22Rv1 (cell line): ENCODE measurements at regions not wholly inside any gene's neighbourhood (a gene's known extent, or its start where the extent isn't known, plus 50 kb on each side); places are given as distances from the start of the nearest gene placed in this dataset.
"Not testable (repeated sequence)": the region's sequence is repeated elsewhere in the genome, so short reads cannot be mapped to it uniquely, and the experiment has no call there.

Experiments used
- H3K27ac ChIP-seq: fragments of 450-650 bp; 2 replicates; pipeline ENCODE4 v1.5.1; 2017
- ZFX ChIP-seq: fragments of 450-650 bp; IDR thresholded peaks from 2 replicates; pipeline ENCODE4 v1.6.1; 2017; ENCODE audit warnings: antibody characterized with exemption, borderline replicate concordance
- TF ChIP-seq, protein P1 (sequence below): fragments of 450-650 bp; IDR thresholded peaks from 2 replicates; pipeline ENCODE4 v1.5.1; 2017; ENCODE audit warnings: mild to moderate bottlenecking

DNA sequence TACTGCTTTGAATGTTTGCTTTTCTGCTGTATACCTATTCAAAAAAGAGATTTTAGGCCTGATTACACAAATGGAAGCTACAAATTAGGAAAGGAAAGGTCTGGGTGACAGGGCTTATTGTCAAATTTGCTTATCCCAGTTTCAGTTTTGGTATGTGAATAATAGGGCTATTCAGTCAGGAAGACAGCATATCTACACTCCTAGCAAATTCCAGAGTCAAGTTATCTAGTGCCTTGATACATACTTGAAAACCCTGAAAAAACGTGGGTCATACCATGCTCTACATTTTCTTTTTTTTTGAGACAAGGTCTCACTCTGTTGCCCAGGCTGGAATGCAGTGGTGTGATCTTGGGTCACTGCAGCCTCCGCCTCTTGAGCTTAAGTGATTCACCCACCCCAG is 59.2 kb upstream of the CCDC180 start:
- not testable (repeated sequence) for H3K27ac ChIP-seq

DNA sequence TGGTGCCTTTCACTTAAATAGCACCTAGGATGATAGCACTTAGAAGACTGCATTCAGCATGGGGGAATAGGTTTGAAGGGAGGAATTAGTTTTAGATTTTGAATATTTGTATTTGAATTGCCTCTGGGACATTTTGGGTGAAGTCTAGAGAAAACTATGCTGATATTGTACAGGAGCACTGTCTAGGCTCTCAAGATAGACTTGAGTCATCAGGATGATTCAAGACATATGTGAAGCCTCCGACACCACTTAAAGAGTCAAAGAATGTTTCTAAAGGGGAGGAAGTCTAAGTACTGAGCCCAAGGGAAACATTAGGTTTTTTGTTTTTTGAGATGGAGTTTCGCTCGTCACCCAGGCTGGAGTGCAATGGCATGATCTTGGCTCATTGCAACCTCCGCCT is 63.9 kb upstream of the CCDC180 start:
- TF ChIP-seq, protein P1, sequence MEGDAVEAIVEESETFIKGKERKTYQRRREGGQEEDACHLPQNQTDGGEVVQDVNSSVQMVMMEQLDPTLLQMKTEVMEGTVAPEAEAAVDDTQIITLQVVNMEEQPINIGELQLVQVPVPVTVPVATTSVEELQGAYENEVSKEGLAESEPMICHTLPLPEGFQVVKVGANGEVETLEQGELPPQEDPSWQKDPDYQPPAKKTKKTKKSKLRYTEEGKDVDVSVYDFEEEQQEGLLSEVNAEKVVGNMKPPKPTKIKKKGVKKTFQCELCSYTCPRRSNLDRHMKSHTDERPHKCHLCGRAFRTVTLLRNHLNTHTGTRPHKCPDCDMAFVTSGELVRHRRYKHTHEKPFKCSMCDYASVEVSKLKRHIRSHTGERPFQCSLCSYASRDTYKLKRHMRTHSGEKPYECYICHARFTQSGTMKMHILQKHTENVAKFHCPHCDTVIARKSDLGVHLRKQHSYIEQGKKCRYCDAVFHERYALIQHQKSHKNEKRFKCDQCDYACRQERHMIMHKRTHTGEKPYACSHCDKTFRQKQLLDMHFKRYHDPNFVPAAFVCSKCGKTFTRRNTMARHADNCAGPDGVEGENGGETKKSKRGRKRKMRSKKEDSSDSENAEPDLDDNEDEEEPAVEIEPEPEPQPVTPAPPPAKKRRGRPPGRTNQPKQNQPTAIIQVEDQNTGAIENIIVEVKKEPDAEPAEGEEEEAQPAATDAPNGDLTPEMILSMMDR: no peak
- TF ChIP-seq ZFX: no peak
- H3K27ac ChIP-seq: no peak overlapping the region

DNA sequence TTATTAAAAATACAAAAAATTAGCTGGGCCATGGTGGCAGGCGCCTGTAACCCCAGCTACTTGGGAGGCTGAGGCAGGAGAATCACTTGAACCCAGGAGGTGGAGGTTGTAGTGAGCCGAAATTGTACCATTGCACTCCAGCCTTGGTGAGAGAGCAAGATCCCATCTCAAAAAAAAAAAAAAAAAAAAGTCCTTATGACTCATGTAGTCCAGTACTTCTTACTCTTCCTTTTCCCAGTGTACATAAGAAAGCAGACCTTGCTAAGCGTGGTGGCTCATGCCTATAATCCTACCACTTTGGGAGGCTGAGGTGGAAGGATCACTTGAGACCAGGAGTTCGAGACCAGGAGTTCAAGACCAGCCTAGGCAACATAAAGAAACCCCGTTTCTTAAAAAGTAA is 66.0 kb upstream of the CCDC180 start:
- not testable (repeated sequence) for H3K27ac ChIP-seq

GRCh38 chr9:97237951-97238889 is 69.2 kb upstream of the CCDC180 start:
- H3K27ac ChIP-seq: peak overlapping the region; percentile 82

DNA sequence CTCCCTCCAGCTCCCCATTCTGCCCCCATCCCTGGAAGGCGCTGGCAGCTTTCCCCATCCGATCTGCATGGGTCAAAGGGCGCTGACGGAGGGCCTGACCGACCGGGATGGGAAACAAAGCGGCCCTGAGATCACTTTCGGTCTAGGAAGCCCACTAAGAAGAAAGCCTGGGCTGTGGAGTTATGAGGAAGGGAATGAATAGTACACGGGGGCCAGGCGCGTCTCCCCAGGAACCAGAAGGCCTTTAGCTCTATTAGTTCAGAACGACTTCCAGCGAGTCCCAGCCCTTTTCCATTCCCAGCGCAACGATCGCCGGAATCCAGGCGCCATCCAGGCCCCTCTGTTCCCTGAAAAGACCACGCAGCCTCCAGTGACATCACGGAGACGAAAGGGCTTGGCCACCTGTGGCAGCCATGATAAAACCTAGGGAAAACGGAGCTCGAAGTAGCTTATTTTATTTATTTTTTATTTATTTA is 70.1 kb upstream of the CCDC180 start:
- TF ChIP-seq, protein P1: no peak
- no peak for TF ChIP-seq ZFX
- H3K27ac ChIP-seq: peak overlapping the region; percentile 82

More at GRCh38 chr9:97237951-97238889, 69.2 kb upstream of the CCDC180 start:
- no peak for TF ChIP-seq ZFX
- TF ChIP-seq, protein P1: no peak

DNA sequence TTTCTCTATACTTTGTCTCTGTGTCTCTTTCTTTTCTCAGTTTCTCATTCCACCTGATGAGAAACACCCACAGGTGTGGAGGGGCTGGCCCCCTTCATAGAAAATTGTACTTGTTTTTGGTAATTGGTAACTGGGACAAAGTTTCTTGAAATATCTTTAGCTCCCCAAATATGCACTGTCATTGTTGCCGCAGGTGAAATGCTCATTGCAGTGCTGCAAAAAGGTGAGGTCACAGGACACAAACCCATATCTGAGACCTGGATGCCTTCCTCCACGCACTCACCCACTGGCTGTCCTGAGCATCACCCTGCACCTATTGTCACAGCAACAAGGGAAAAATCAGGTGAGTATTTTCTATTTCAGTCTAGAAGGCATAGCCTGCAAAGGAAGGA is 74.5 kb upstream of the CCDC180 start:
- not testable (repeated sequence) for H3K27ac ChIP-seq

GRCh38 chr9:97232060-97233008 is 75.1 kb upstream of the CCDC180 start:
- not testable (repeated sequence) for H3K27ac ChIP-seq

DNA sequence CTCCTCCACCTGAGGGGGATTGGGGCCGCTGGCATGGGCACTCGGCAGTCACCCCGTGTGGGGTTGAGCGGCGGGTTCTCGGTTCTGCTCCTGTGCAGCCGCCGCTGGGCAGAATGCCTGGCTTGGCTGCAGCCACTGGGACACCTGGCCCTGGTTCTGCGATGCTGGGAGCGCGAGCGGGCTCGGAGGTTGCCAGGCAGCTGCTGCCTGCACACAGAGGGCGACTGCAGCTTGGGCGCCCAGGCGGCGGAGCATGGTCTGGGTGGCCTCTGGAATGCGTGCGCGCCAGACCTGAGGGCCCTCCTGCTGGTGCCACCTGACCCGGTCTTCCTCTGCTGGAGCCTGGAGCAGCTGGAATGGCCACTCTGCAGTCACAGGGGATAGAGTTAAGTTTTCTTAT is 85.1 kb upstream of the CCDC180 start:
- not testable (repeated sequence) for H3K27ac ChIP-seq

- H3K27ac ChIP-seq: not testable (repeated sequence)
These were observed 85.7 kb upstream of the CCDC180 start for GRCh38 chr9:97221478-97222355.

More at GRCh38 chr9:97221478-97222355, 85.7 kb upstream of the CCDC180 start:
- TF ChIP-seq, protein P1: peak; percentile 54
